GM19043 (cell line): ENCODE measurements at regions not wholly inside any gene's neighbourhood (a gene's known extent, or its start where the extent isn't known, plus 50 kb on each side); places are given as distances from the start of the nearest gene placed in this dataset.

ENCODE experiments used
- ATAC-seq: cut with Tn5 transposase; IDR thresholded peaks from one replicate; pipeline ENCODE4 v1.9.1; 2021; ENCODE audit warnings: low read depth; ENCODE audit not compliant: unreplicated experiment

DNA sequence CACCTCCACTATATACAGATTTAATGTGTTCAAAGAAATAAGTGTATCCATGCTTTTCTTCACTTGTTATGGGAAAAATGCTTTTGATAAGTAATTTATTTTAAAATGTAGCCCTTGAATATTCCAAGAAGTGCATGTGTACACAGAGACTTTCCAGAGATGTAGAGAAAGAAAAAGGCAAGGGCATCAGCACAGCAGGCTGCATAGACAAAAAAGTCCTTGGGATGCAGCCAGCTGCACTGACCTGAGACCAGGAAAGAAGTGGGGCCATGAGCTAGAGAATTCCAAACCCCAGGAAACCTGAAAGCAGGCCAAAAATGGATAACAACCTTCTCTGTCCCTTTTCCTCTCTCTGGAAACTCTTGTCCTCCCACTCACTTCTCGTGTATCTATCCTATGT, 51.6 kb upstream of the PRDM8 start:
- ATAC-seq: no peak

DNA sequence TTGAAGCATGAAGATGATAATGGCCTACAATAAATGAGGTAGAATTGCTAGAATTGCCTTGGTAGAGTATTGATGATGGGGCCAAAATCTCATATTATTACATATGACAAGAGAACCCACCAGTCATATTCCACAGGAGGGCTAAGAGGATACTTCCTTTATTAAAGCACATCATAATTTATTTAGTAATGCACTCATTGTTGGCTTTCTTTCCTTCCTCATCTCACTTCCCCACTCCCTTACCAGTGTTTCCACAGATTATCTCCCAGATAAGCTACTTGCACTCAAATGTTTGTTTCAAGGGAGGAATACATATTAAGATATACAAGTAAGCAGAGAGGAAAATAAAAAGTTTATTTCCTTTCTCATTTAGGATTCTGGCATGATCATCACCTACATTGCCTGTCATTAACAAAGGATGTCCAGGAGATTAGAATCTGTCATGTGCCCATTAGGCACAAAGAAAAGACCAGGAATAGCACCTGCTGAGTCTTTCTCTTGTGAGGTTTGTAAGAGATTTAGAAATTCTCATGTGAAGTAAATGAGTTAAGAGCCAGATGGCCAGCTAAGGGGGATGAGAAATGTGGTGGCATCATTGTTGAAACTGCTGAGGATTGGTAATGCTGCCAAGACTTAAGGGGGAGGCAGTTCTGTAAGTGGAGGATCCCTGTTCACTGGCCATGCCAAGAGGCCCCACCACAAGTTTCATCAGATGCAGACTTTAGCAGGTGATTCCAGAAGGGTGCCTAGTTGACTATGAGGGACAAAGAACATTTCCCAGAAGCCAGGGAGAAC, 52.4 kb upstream of the PRDM8 start:
- ATAC-seq: no peak

DNA sequence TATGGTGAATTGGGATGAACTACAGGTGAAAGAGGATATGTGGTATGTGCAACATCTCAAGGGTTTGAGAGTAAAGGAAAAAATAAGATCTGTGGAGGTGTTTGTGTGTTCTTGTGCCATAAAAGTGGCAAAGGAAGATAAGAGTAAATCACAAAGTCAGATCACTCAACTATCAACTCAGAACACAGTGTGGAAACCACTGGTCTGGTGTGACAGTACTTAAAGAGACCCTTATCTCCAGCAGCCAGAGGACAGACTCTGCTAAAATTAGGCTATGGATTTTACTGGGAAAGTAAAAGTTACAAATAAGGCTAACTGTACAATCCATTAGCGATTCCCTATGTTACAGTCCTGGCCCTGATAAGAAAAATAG, 54.0 kb upstream of the PRDM8 start:
- no peak for ATAC-seq

DNA sequence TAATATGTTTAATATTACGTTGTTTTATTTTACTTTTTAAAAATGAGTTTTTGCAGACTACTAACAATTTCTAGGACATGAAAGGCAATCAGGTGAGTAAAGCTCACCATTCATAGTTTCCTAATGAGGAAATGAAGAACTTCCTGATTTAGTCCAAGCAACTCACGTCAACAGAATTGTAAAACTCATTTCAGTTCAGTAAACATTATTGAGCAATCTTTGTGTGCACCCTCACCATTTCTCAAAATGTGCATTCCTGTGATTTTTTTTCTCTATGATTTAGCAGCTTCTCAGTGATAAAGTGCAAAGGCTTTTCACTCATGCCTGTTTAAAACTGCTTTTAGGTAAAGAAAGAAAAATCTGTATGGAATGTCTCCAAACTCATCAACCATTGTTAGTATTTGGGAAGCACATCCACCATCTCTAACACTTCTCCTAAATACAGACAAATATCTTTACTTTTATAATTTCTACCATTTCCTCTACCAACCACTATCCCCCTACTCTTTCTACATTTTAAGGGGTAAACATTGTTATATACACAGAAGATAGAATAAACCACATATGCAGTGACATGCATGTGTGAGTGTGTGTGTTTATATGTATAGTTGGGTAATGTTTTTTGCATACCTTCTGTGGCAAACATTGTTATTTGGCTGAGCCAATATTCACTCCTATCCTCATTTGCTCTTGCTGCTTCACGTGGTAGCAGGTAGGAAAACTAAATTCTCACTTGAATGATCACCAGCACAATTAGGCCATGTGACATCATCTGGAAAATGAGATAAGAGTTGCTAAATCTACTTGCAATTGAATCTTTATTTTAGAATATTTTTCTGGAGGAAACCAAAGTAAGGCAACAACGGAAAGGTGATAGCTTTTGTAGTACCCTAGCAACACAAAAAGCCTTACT, 54.7 kb upstream of the PRDM8 start:
- no peak for ATAC-seq

DNA sequence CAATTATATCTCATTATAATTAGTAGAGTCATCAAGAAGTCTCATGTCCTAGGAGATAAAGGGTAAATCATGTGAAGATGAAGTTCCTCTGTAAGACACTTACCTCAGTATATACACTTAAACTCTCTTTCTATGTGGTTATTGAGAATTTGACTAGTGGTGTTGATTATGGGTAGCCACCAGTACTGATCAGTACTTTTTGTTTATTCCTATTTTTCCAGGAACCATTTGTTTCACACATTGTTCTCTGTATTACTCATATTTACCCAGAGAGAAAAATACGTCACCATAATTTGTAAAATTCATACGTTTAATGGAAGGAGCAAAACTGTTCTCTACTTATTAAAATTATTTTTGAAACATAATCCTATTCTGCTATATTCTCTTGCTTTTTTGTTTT, 55.8 kb upstream of the PRDM8 start:
- no peak for ATAC-seq

DNA sequence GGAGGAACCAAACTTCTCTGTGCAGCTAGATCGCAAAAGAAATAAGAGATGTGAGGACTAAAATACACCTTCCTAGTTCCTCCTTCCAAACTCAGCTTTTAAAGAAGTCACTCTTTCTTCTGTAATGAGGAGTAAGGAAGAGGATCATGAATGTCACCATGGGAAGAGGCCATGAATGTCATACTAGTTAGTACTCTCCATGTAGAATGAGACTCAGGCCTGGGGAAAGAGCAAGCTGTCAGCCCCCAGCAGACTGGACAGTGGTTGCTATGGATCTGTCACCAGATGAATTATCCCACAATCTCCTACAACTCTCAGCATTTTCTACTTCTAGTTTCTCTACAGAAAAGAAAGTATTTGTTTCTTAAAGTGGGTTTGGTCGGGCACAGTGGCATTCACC, 57.1 kb upstream of the PRDM8 start:
- ATAC-seq: no peak

DNA sequence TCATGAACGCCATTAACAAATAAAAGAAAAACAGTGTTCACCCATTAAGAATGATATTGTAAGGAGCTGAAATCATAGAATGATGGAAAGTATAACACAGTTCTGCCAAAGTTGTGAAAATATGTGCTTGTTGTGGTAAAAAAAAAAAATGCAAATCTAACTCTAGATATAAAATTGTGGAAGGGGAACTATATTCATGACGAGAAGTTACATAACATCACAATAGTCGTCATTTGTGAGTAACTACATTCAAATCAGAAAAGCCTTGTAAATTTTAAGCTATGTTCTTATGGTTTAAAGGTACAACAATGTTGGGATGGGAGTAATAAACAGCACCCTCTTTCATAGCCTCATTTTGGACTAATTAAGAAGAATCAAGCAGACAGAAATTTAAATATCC, 57.6 kb upstream of the PRDM8 start:
- ATAC-seq: no peak

DNA sequence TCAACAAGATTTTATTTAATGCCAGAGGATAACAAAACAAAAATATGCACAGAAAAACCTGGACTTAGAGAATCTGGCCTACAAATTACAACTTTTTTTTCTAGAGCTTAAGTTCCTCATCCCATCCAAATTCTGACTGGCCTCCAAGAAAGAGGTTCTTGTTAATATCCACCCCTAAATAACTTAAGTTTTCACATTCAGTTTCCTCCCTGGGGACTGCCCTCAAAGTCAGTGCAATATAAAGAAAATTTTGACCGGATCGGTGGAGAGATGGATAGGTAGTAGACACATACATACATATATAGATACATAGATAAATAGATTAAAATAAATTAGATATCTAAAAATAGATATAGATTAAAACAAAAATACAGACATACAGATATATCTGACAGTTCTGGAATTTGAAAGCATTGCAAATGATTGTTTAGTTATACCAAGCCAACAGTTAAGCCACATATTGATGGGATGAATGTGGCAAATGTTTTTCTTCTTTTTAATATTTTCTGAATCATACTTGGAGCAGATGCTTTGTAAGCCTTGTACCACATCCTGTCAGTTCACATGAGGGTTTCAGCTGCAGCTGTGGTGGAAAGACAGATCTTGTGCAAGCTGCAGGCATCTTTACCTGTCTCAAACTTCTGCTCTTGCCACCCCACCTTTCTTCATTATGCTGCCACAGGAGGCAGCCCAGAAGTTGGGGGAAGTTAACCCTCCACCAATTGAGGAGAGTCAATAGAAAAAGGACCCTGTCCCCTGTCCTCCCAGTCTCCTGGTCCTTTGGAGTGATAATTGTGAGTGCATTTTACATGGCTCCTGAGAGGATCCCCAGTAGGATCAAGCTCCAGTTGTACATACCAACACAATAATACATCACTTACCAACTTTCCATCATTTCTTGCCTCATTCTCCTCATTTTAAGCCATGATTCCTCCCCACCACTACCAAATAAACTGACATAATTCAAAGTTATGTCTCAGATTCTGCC, 58.5 kb upstream of the PRDM8 start:
- peak; percentile 98 for ATAC-seq

DNA sequence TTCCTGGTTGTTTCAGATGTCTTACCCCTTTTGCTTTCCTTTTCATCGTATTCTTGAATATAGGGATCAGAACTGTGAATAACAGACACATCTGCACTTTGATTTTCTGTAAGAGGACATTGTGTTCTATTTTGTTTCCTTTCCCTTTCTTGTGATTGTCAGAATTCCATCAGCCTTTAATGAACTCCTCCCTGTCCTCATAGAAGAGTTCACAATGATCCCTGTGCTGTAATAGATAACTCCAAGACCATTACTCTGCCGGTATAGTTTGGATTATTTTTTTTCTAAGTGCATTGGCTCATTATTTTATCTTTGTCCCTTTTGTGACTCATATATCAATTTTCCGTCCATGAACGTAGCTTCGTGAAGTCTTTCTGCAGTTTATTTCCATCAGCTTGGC, 59.7 kb upstream of the PRDM8 start:
- no peak for ATAC-seq

DNA sequence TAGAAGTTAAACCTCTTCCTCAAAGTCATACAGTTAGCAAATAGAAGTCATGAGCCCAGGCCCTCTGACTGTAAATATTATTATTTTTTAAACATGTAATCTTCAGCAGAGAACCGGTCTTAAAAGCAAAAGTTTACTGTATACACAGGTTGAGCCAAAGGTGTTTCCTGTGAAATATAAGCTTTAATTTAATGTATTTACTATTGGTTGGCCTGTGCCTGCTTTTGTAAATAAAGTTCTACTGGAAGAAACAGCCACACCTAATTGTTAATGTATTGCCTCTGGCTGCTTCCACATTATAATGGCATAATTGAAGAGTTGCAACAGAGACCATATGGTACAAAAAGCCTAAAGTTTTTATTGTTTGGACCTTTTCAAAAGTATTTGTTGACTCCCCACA, 61.0 kb upstream of the PRDM8 start:
- no peak for ATAC-seq

DNA sequence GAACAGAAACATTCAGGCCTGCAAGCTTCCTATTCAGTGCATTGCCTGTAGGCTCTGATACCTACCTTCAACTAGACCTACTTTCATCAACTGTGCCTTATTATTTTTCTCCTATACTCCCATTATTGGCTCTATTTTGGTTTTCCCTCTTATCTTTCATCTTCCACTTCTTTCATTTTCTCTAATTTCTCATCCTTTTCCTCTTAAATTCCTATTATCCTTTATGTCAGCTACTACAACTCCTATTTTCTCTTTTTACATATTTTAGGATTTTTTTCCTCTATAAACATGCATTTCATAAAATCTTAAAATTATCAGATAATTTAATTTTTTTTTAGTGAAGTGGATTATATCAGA, 61.6 kb upstream of the PRDM8 start:
- ATAC-seq: no peak

DNA sequence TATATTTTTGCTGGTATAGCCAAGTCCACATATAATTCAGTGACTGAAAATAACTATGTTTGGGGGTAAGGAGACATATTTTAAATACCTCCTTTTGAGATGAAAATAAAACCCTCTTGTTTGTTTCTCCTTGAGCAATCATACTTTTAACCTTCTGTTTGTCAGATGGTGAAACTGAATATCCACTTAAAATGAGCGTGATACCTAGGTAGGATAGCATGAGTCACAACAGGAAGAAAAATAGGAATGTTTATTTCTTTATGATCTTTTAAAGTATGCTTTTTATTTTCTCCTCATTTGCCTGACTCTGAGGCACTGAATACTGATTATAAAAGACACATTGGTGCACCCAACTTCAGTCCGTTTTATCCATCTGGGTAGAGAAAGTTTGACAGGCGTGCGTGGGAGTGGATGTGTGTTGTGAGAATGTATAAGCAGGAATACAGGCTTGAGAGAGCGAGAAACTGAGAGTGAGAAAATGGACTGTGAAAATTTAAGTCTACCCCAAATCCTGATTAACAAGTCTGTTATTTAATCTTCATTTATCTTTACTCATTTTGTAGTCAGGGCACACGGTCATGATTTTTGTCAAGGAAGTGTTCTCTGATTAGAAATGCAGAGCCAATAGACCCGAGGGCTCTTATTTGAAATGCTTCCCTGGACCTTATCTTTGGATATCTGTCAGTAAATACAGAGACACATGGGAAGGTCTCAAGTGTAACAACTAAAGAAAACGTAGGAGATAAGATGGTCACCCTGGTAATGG, 62.1 kb upstream of the ANTXR2 start:
- ATAC-seq: no peak

DNA sequence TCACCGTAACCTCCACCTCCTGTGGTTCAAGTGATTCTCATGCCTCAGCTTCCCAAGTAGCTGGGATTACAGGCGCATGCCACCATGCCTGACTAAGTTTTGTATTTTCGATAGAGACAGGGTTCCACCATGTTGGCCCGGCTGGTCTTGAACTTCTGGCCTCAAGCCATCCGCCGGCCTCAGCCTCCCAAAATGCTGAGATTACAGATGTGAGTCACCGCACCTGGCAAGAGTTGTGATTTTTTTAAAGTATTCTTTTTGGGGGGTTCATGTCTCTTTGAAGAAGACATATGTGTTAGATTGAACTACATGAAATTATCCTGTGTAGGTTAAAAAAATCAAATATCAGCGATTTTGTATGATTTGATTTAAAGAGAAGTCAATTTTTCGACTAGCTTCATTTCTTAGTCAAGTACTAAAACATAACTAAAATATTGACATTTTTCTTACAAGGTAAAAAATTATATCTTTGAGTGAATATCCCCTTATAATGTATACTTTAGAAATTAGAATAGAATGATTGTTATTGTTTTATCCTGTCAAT, 60.3 kb upstream of the ANTXR2 start:
- ATAC-seq: no peak

DNA sequence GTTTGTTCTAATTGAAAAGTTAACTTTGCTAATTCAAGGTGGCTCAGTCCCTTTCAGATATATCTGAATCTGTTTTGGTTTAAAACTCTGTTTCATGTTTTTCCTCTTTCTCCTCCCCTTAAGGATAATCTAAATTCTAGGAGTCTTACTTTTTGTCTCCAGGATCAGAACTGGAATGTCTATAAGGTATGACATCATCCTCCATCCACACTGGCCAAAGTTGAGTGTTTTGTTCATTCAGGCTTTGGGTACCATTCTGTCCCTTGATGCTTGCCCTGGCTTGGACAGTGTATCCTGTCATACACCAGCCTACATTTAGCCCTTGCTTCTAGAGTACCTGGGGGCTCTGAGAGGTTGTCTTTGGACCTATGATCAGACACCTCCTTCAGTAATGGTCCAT, 56.8 kb upstream of the ANTXR2 start:
- no peak for ATAC-seq

DNA sequence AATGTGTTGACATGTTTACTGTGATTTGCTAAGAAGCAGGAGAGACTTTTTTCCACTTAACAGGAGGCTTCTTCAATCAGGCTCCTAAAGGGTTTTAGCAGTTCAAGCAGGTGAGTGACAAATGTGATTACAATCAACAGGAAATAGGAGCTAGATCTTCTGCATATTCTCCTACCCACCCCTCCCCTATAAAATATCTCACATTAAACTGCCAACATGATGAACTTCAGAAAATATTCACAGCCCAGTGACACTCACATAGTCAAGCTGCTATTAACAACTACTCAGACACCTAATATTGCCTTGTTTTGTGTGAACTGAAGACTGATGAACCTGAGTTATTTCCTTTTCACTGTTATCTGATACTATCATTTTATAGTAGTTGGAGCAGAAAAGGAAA, 55.9 kb upstream of the ANTXR2 start:
- ATAC-seq: no peak

DNA sequence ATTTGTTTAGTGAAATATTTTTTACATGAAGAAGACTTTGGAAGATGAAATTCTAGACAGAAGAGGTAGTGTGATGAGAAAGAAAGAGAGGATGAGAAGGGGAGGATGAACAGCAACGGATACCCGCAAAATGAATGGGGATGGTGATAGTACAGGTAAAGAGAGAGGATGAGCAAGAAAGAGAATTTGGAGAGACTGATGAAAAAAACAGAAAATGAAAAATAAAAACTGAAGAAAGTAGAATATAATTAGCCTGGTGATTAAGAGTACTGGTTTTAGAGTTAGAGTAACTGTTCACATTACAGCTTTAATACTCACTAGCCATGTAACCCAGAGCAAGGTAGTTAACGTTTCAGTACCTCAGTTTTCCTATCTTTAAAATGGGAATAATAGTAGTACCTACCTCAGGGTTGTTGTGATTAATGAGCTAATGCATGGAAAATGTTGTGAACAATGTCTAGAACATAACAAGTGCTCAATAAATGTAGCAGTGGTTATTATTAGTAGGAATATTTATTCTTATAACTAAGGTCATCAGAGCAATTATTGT, 54.9 kb upstream of the ANTXR2 start:
- no peak for ATAC-seq

DNA sequence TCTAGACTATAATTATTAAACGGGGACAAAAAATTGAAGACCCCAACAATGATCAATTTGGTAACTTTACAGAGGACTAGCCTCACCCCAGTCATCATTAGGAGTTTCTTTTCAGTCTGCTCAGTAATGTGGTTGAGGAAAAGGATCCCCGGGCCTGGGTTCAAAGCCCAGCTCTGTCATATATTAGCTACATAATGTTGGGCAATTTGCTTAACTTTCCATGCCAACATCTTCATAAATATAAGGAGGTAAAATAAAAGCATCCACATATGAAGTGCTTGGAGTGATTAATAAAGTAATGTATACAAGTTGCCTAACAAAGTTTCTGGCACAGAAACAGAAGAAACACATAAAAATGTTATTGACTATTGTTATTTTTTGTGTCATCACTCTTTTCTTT, 53.4 kb upstream of the ANTXR2 start:
- ATAC-seq: no peak

DNA sequence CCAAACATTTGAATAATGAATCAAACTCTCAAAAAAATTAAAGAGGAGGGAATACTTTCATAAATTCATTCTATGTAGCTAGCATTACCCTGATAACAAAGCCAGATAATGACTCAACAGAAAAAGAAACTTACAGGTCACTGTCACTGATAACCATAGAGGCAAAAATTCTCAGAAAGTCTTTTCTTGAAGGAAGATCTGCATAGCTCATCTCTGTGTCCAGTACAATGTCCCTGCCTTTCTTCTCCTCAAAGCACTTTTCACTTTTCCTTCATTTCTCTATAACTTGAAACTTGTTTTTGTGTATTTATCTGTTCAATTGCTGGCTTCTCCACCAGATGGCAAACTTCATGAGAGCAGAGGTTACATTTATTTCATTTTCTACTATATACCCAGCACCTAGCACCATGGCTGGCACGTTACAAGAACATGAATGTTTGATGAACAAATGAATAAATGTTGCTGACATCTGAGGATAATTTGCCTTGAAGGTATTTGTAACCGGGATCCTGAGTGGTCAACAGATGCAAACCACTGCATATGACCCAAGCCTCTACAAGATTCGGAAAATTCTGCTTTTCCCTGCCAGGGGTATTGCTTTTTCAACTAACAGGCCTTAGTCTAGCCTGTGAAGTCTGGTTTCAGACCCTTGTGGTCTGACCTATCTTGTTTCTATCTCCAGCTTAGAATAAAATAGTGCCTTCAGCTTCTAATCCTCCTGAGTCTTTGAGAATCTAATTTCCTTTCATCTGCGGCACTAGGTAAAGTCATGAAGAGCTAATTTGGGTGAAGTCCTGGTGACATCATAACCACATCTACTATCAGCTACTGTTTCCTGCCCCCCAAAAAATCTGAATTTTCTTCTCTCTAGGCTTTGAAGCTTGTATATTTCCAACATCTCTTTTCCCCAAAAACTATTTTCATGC, 52.5 kb upstream of the ANTXR2 start:
- ATAC-seq: peak; percentile 54
